Keratinocyte (primary cell): ENCODE measurements at regions not wholly inside any gene's neighbourhood (a gene's known extent, or its start where the extent isn't known, plus 50 kb on each side); places are given as distances from the start of the nearest gene placed in this dataset.
"Not testable (repeated sequence)": the region's sequence is repeated elsewhere in the genome, so short reads cannot be mapped to it uniquely, and the experiment has no call there.

Experiments
- DNase-seq: peaks from one replicate; pipeline ENCODE4 v3.0.0-alpha.2; 2011; ENCODE audit warnings: low read depth, missing footprints, low spot score
- FAIRE-seq: peaks from 2 replicates; lab custom pipeline; 2011; peaks lifted over from hg19 to GRCh38; lab: Jason Lieb, UNC
- H2AFZ ChIP-seq: 2 replicates; pipeline ENCODE4 v1.6.0; 2012; ENCODE audit warnings: low read length, control low read depth, inconsistent platforms; ENCODE audit not compliant: control insufficient read depth
- H3K27ac ChIP-seq: 2 replicates; pipeline ENCODE4 v1.5.1; 2011; ENCODE audit warnings: low read length; ENCODE audit not compliant: control insufficient read depth, insufficient read depth
- H3K27me3 ChIP-seq: 3 replicates; pipeline ENCODE4 v1.6.0; 2011; ENCODE audit warnings: low read length; ENCODE audit not compliant: control insufficient read depth, insufficient read depth; ENCODE audit errors: extremely low read depth
- H3K36me3 ChIP-seq, 2 experiments: 2 replicates in 1 of 2; 3 replicates in 1 of 2; pipeline ENCODE4 v1.5.1; 2011; ENCODE audit warnings: low read length in 2 of 2, mild to moderate bottlenecking in 1 of 2; ENCODE audit not compliant: control insufficient read depth in 2 of 2, insufficient read depth in 2 of 2; ENCODE audit errors: extremely low read depth in 1 of 2
- H3K4me1 ChIP-seq: 3 replicates; pipeline ENCODE4 v1.5.1; 2011; ENCODE audit warnings: low read length; ENCODE audit not compliant: control insufficient read depth, insufficient read depth; ENCODE audit errors: extremely low read depth
- H3K4me2 ChIP-seq: 3 replicates; pipeline ENCODE4 v1.6.0; 2011; ENCODE audit warnings: low read depth, low read length; ENCODE audit not compliant: control insufficient read depth, insufficient read depth; ENCODE audit errors: extremely low read depth
- H3K4me3 ChIP-seq, 3 experiments: fragments of 200-600 bp in 1 of 3; sonication (generic) in 1 of 3; 2 replicates in 2 of 3; 3 replicates in 1 of 3; pipeline ENCODE4 v1.5.1; 2011 to 2016; ENCODE audit warnings: low read length in 3 of 3, mild to moderate bottlenecking in 3 of 3, control low read depth in 2 of 3, inconsistent platforms in 1 of 3, low read depth in 1 of 3, mixed read lengths in 1 of 3, mixed run types in 1 of 3, moderate library complexity in 1 of 3; ENCODE audit not compliant: control insufficient read depth in 2 of 3, insufficient read depth in 2 of 3; ENCODE audit errors: extremely low read depth in 1 of 3
- H3K79me2 ChIP-seq: 2 replicates; pipeline ENCODE4 v1.6.0; 2012; ENCODE audit warnings: low read length; ENCODE audit not compliant: control insufficient read depth, insufficient read depth
- H3K9ac ChIP-seq: 3 replicates; pipeline ENCODE4 v1.6.0; 2011; ENCODE audit warnings: low read length; ENCODE audit not compliant: control insufficient read depth, insufficient read depth; ENCODE audit errors: extremely low read depth
- H3K9me1 ChIP-seq: 3 replicates; pipeline ENCODE4 v1.6.0; 2011; ENCODE audit warnings: low read length; ENCODE audit not compliant: control insufficient read depth, insufficient read depth; ENCODE audit errors: extremely low read depth
- H3K9me3 ChIP-seq: 2 replicates; pipeline ENCODE4 v1.5.1; 2012; ENCODE audit warnings: low read depth, low read length; ENCODE audit not compliant: control insufficient read depth
- H4K20me1 ChIP-seq: 3 replicates; pipeline ENCODE4 v1.6.0; 2011; ENCODE audit warnings: low read length; ENCODE audit not compliant: control insufficient read depth, insufficient read depth; ENCODE audit errors: extremely low read depth
- CTCF ChIP-seq, 3 experiments: IDR thresholded peaks in 1 of 3; conservative IDR thresholded peaks in 1 of 3; optimal IDR thresholded peaks in 1 of 3; 2 replicates in 2 of 3; 3 replicates in 1 of 3; pipeline versions ENCODE3 to v1.5.1; 2011; ENCODE audit warnings: low read length in 3 of 3, mild to moderate bottlenecking in 3 of 3, moderate library complexity in 2 of 3, control low read depth in 1 of 3, inconsistent platforms in 1 of 3; ENCODE audit not compliant: insufficient read depth in 2 of 3; ENCODE audit errors: extremely low read depth in 1 of 3
- EZH2 ChIP-seq: IDR thresholded peaks from one replicate; pipeline ENCODE4 v1.6.1; 2012; ENCODE audit warnings: inconsistent platforms, mild to moderate bottlenecking, low read length, moderate library complexity
- dilution Hi-C: fragments of 300-500 bp; cut with MboI; formaldehyde crosslinking; loops from one replicate; pipeline ENCODE4 v1.7.0; 2020; ENCODE audit warnings: low sequenced_read_pairs; ENCODE audit not compliant: extremely low pct_ligation_motif_present

GRCh38 chr6:61100072-61100471 lies 1186.0 kb downstream of the KHDRBS2 start:
- dilution Hi-C loops: no loop called here
- Histone ChIP-seq H2AFZ (no peak overlapping the region), H3K79me2 (no peaks in the 10 kb centered on the region), H3K27me3 (no peaks in the 10 kb centered on the region), H3K4me2 (no peak overlapping the region), H3K27ac (no peak overlapping the region), H3K4me1 (no peaks in the 10 kb centered on the region), H4K20me1 (no peaks in the 10 kb centered on the region), H3K9me1 (no peaks in the 10 kb centered on the region), H3K4me3 (no peak overlapping the region), H3K36me3 (no peaks in the 10 kb centered on the region), H3K9me3 (no peaks in the 10 kb centered on the region), H3K9ac (no peak overlapping the region)
- FAIRE-seq: no peak
- no peak for DNase-seq
- TF ChIP-seq EZH2 (no peak), CTCF (optimal IDR thresholded peaks at IDR 0.05 in 1 of 3, IDR thresholded peaks at IDR 0.05 in 1 of 3, conservative IDR thresholded peaks at IDR 0.05 in 1 of 3; ENCODE audit: extremely low read depth in 1 of 3, insufficient read depth in 2 of 3, low read length in 3 of 3) (no peak)

GRCh38 chr6:61099561-61099960 lies 1186.5 kb downstream of the KHDRBS2 start:
- not testable (repeated sequence) for DNase-seq, FAIRE-seq

GRCh38 chr6:61087986-61088385 lies 1198.0 kb downstream of the KHDRBS2 start:
- FAIRE-seq, H3K9ac ChIP-seq: not testable (repeated sequence)

More at GRCh38 chr6:61099561-61099960, 1186.5 kb downstream of the KHDRBS2 start:
- H3K36me3 ChIP-seq, H3K79me2 ChIP-seq, H3K4me3 ChIP-seq, H3K9me1 ChIP-seq, H3K4me1 ChIP-seq, H3K27ac ChIP-seq, dilution Hi-C loops, H3K9me3 ChIP-seq, H3K9ac ChIP-seq, H3K4me2 ChIP-seq, H4K20me1 ChIP-seq, H3K27me3 ChIP-seq, H2AFZ ChIP-seq: not testable (repeated sequence)

More at GRCh38 chr6:61087986-61088385, 1198.0 kb downstream of the KHDRBS2 start:
- H2AFZ ChIP-seq: peak overlapping the region; percentile 19
- H3K36me3 ChIP-seq, dilution Hi-C loops, H3K79me2 ChIP-seq, DNase-seq, H3K9me3 ChIP-seq, H3K4me3 ChIP-seq, H3K27me3 ChIP-seq, H3K4me1 ChIP-seq, H3K27ac ChIP-seq, H3K4me2 ChIP-seq, H4K20me1 ChIP-seq, H3K9me1 ChIP-seq: not testable (repeated sequence)
